A549 (cell line): ENCODE measurements at regions not wholly inside any gene's neighbourhood (a gene's known extent, or its start where the extent isn't known, plus 50 kb on each side); places are given as distances from the start of the nearest gene placed in this dataset.
A peak's percentile ranks its signal among the peaks of the same experiment; 100 is the strongest.
"Not testable (repeated sequence)": the region's sequence is repeated elsewhere in the genome, so short reads cannot be mapped to it uniquely, and the experiment has no call there.

Experiments
- ATAC-seq, 2 experiments: fragments of 200-7000 bp in 1 of 2; fragments of >200 bp in 1 of 2; cut with Nextera tagmentation in 1 of 2; cut with Tn5 transposase in 1 of 2; 3 replicates each; pipeline versions ENCODE4 v1.8.0 to v1.9.1; 2018 to 2020; ENCODE audit warnings: mild to moderate bottlenecking in 1 of 2, moderate library complexity in 1 of 2
- CTCF ChIA-PET: fragments of 300-600 bp; sonication (Branson Sonifier 250); formaldehyde crosslinking; extraction: SDS; loops from one replicate; lab custom pipeline; 2021; ENCODE audit warnings: antibody characterized with exemption, inconsistent platforms; lab: Yijun Ruan, JAX
- POLR2A ChIA-PET: fragments of 350-600 bp; formaldehyde crosslinking; extraction: SDS; loops from one replicate; lab custom pipeline; 2021; ENCODE audit warnings: antibody characterized with exemption, inconsistent platforms; lab: Yijun Ruan, JAX
- DNase-seq, 2 experiments: peaks; one replicate each; pipeline versions ENCODE4 v3.0.0 to v3.0.0-alpha.2; 2011 to 2016; ENCODE audit warnings: low read depth in 1 of 2, low spot score in 1 of 2
- FAIRE-seq: peaks from 2 replicates; lab custom pipeline; 2011; peaks lifted over from hg19 to GRCh38; lab: Jason Lieb, UNC
- H3K27ac ChIP-seq, 2 experiments: fragments of >200 bp; sonication (Bioruptor Twin); formaldehyde crosslinking; 3 replicates each; pipeline ENCODE4 v1.5.1; 2016 to 2017
- H3K4me1 ChIP-seq: fragments of >200 bp; sonication (Bioruptor Twin); formaldehyde crosslinking; 3 replicates; pipeline ENCODE4 v1.6.1; 2016
- H3K4me2 ChIP-seq: fragments of >200 bp; sonication (Bioruptor Twin); formaldehyde crosslinking; 3 replicates; pipeline ENCODE4 v1.6.1; 2016
- H3K4me3 ChIP-seq: fragments of >200 bp; sonication (Bioruptor Twin); formaldehyde crosslinking; 3 replicates; pipeline ENCODE4 v1.5.1; 2016
- H3K9me3 ChIP-seq: fragments of >200 bp; sonication (Bioruptor Twin); formaldehyde crosslinking; 3 replicates; pipeline ENCODE4 v1.6.1; 2016
- CBX2 ChIP-seq: fragments of 200-600 bp; sonication (generic); IDR thresholded peaks from 2 replicates; pipeline ENCODE4 v1.6.1; 2016; ENCODE audit warnings: low read depth, mild to moderate bottlenecking, borderline replicate concordance
- CEBPB ChIP-seq, 2 experiments: fragments of >200 bp in 1 of 2; sonication (Bioruptor Twin) in 1 of 2; formaldehyde crosslinking in 1 of 2; IDR thresholded peaks; 2 replicates each; pipeline ENCODE4 v1.6.1; 2012 to 2016
- CHD2 ChIP-seq: fragments of 150-350 bp; IDR thresholded peaks from 2 replicates; pipeline ENCODE4 v1.6.1; 2014; ENCODE audit warnings: low read length; ENCODE audit not compliant: partially characterized antibody
- CHD4 ChIP-seq: fragments of 200-600 bp; sonication (generic); IDR thresholded peaks from 2 replicates; pipeline ENCODE4 v1.6.1; 2016; ENCODE audit warnings: antibody characterized with exemption, mild to moderate bottlenecking, borderline replicate concordance
- EHF ChIP-seq: fragments of 250-450 bp; sonication (Bioruptor Pico); IDR thresholded peaks from 2 replicates; pipeline ENCODE4 v1.5.0; 2020; ENCODE audit warnings: mild to moderate bottlenecking
- EHMT2 ChIP-seq: fragments of 200-600 bp; sonication (generic); IDR thresholded peaks from 2 replicates; pipeline ENCODE4 v1.6.1; 2016; ENCODE audit warnings: antibody characterized with exemption, low read depth, mild to moderate bottlenecking, moderate library complexity
- HEYL ChIP-seq: fragments of 250-450 bp; sonication (Bioruptor Pico); IDR thresholded peaks from 2 replicates; pipeline ENCODE4 v1.8.0; 2021; ENCODE audit warnings: mild to moderate bottlenecking, moderate library complexity
- HOXB5 ChIP-seq: fragments of 250-450 bp; sonication (Bioruptor Pico); IDR thresholded peaks from 2 replicates; pipeline ENCODE4 v1.5.0; 2020; ENCODE audit warnings: mild to moderate bottlenecking, moderate library complexity
- KDM1A ChIP-seq: fragments of 200-600 bp; sonication (generic); IDR thresholded peaks from 2 replicates; pipeline ENCODE4 v1.6.1; 2016; ENCODE audit warnings: low read depth, mild to moderate bottlenecking
- MAFK ChIP-seq: fragments of 450-650 bp; IDR thresholded peaks from 2 replicates; pipeline ENCODE4 v1.6.1; 2014; ENCODE audit not compliant: partially characterized antibody
- MAZ ChIP-seq: fragments of 150-350 bp; IDR thresholded peaks from 2 replicates; pipeline ENCODE4 v1.6.1; 2014; ENCODE audit warnings: antibody characterized with exemption, low read depth, low read length, borderline replicate concordance
- MYC ChIP-seq: IDR thresholded peaks from 2 replicates; pipeline ENCODE4 v1.6.1; 2012; ENCODE audit warnings: mild to moderate bottlenecking, inconsistent platforms, low read length, improper control_type of control experiment, borderline replicate concordance
- PHF8 ChIP-seq: fragments of 200-600 bp; sonication (generic); IDR thresholded peaks from 2 replicates; pipeline ENCODE4 v1.6.1; 2016; ENCODE audit warnings: low read depth, mild to moderate bottlenecking, antibody characterized with exemption, moderate library complexity, borderline replicate concordance
- POLR2A ChIP-seq: IDR thresholded peaks from 2 replicates; pipeline ENCODE4 v1.6.1; 2012; ENCODE audit warnings: mild to moderate bottlenecking, low read length
- POLR2AphosphoS2 ChIP-seq: conservative IDR thresholded peaks from 2 replicates; pipeline ENCODE4 v1.6.1; 2012; ENCODE audit warnings: low read length, improper control_type of control experiment, inconsistent platforms
- RFX5 ChIP-seq: fragments of 450-650 bp; IDR thresholded peaks from 2 replicates; pipeline ENCODE4 v1.7.1; 2014; ENCODE audit warnings: antibody characterized with exemption, mild to moderate bottlenecking, moderate library complexity
- ZC3H11A ChIP-seq: fragments of 450-650 bp; IDR thresholded peaks from 2 replicates; pipeline ENCODE4 v1.6.1; 2014; ENCODE audit warnings: antibody characterized with exemption, mild to moderate bottlenecking
- ZNF302 ChIP-seq: fragments of 250-450 bp; sonication (Bioruptor Pico); IDR thresholded peaks from 2 replicates; pipeline ENCODE4 v1.9.0; 2021; ENCODE audit warnings: inconsistent platforms, mild to moderate bottlenecking, moderate library complexity
- WGBS: methylation state at CpG from one replicate; pipeline ENCODE4 v1.1.6; 2017; ENCODE audit errors: missing lambda C conversion rate; 5-methylcytosine and 5-hydroxymethylcytosine counted together
- TF ChIP-seq, protein P1 (sequence below): fragments of 150-350 bp; IDR thresholded peaks from 2 replicates; pipeline ENCODE4 v1.6.1; 2014; ENCODE audit warnings: low read depth, mild to moderate bottlenecking, low read length
- TF ChIP-seq, protein P2 (sequence below): fragments of 250-450 bp; sonication (Bioruptor Pico); IDR thresholded peaks from 2 replicates; pipeline ENCODE4 v1.5.0; 2021; ENCODE audit warnings: mild to moderate bottlenecking, moderate library complexity, borderline replicate concordance
- TF ChIP-seq, protein P3 (sequence below): fragments of 200-600 bp; sonication (generic); IDR thresholded peaks from 2 replicates; pipeline ENCODE4 v1.6.1; 2016; ENCODE audit warnings: antibody characterized with exemption, mild to moderate bottlenecking, moderate library complexity

DNA sequence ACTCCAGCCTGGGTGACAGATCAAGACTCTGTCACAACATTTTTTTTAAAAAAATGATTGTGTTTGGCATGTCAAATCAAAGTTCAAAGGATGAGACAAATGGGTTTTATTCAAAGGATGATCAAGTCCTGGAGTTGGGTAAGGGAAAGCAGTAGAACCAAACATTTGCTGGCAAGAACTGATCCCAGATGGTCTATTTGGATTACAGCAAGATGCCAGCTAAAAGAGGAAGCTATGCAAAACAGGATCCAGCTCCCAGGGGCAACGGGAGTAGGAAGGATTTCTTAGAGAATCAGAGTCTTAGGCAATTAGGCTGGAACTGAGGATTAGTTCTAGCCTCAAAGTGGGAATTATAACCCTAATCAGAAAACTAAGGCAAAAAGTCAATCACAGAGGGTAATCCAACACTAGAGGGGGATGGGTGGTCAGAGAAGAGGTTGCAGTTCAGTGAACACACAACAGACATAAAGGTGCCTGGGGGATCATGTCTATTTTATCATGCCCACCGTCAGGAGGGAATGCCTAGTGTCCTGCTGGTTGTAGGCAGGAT is 133.0 kb upstream of the PLS3 start:
- ChIA-PET POLR2A (no interaction called here), CTCF (no interaction called here)
- no peaks in the 10 kb centered on the region for H3K4me1 ChIP-seq
- FAIRE-seq (no peak), DNase-seq (no peak), ATAC-seq (no peak)
- H3K4me2 ChIP-seq: no peak overlapping the region
- H3K9me3 ChIP-seq: no peaks in the 10 kb centered on the region
- no peak overlapping the region for H3K27ac ChIP-seq
- WGBS: 49% methylated on average over 2 of the region's 2 CpGs
- no peak for TF ChIP-seq CEBPB (IDR thresholded peaks at IDR 0.05)
- no peak overlapping the region for H3K4me3 ChIP-seq

DNA sequence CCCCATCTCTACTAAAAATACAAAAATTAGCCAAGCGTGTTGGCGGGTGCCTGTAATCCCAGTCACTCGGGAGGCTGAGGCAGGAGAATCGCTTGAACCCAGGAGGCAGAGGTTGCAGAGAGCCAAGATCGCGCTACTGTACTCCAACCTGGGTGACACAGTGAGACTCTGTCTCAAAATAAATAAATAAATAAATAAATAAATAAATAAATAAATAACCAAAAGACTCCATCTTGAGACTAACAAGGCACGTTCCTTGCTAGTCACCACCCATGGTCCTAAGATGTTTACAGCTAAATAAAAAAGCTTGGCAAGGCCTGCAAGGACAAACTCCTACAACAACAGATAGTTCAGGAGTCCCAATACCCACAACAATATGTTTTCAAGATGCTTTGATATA is 126.1 kb upstream of the PLS3 start:
- DNase-seq, ATAC-seq, POLR2A ChIA-PET, H3K27ac ChIP-seq, H3K9me3 ChIP-seq, CTCF ChIA-PET, FAIRE-seq, H3K4me2 ChIP-seq, H3K4me3 ChIP-seq, H3K4me1 ChIP-seq: not testable (repeated sequence)
- TF ChIP-seq ZC3H11A: peak; percentile 57
- WGBS: 73% methylated on average over 1 of the region's 7 CpGs

DNA sequence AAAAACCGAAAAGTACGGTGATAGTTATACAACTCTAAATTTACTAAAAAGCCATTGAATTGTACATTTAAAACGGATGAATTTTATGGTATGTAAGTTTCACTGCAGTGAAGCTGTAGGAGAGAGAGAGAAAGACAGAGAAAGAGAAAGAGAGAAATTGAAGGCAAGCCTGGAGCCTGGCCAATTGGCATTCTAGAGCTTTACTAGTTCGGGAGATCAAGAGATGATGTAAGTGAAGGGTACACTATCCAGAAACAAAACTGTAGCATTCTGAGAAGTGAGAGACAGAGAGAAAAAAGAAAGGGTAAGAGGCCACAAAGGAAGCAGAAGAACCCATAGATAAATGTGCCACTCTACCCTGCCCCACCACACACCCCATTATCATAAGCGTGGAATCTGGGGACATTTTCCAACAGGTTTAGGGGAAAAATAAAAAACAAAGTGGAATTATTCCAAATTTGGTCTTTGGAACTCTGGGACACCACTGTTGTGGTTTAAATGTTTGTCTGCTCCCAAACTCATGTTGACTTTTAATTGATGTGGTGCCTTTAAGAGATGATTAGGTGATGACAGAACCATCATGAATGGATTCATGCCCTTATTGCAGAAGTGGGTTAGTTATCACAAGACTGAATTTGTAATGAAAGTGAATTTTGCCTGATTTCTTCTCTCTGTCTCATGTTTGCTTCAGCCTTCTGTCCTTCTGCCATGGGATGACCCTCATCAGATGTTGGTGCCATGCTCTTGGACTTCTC is 123.0 kb upstream of the PLS3 start:
- TF ChIP-seq CBX2 (no peak), ZNF302 (CRISPR knock-in tag) (no peak), MAZ (no peak), PHF8 (no peak), POLR2A (no peak), POLR2AphosphoS2 (no peak), MYC (no peak), HEYL (CRISPR knock-in tag) (no peak), EHF (no peak), CHD4 (no peak), EHMT2 (no peak), CHD2 (no peak), RFX5 (no peak), HOXB5 (CRISPR knock-in tag) (no peak), MAFK (no peak), KDM1A (no peak)
- TF ChIP-seq, protein P1, sequence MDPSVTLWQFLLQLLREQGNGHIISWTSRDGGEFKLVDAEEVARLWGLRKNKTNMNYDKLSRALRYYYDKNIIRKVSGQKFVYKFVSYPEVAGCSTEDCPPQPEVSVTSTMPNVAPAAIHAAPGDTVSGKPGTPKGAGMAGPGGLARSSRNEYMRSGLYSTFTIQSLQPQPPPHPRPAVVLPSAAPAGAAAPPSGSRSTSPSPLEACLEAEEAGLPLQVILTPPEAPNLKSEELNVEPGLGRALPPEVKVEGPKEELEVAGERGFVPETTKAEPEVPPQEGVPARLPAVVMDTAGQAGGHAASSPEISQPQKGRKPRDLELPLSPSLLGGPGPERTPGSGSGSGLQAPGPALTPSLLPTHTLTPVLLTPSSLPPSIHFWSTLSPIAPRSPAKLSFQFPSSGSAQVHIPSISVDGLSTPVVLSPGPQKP: no peak
- TF ChIP-seq, protein P2, sequence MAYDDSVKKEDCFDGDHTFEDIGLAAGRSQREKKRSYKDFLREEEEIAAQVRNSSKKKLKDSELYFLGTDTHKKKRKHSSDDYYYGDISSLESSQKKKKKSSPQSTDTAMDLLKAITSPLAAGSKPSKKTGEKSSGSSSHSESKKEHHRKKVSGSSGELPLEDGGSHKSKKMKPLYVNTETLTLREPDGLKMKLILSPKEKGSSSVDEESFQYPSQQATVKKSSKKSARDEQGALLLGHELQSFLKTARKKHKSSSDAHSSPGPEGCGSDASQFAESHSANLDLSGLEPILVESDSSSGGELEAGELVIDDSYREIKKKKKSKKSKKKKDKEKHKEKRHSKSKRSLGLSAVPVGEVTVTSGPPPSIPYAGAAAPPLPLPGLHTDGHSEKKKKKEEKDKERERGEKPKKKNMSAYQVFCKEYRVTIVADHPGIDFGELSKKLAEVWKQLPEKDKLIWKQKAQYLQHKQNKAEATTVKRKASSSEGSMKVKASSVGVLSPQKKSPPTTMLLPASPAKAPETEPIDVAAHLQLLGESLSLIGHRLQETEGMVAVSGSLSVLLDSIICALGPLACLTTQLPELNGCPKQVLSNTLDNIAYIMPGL (CRISPR knock-in tag): no peak
- TF ChIP-seq, protein P3, sequence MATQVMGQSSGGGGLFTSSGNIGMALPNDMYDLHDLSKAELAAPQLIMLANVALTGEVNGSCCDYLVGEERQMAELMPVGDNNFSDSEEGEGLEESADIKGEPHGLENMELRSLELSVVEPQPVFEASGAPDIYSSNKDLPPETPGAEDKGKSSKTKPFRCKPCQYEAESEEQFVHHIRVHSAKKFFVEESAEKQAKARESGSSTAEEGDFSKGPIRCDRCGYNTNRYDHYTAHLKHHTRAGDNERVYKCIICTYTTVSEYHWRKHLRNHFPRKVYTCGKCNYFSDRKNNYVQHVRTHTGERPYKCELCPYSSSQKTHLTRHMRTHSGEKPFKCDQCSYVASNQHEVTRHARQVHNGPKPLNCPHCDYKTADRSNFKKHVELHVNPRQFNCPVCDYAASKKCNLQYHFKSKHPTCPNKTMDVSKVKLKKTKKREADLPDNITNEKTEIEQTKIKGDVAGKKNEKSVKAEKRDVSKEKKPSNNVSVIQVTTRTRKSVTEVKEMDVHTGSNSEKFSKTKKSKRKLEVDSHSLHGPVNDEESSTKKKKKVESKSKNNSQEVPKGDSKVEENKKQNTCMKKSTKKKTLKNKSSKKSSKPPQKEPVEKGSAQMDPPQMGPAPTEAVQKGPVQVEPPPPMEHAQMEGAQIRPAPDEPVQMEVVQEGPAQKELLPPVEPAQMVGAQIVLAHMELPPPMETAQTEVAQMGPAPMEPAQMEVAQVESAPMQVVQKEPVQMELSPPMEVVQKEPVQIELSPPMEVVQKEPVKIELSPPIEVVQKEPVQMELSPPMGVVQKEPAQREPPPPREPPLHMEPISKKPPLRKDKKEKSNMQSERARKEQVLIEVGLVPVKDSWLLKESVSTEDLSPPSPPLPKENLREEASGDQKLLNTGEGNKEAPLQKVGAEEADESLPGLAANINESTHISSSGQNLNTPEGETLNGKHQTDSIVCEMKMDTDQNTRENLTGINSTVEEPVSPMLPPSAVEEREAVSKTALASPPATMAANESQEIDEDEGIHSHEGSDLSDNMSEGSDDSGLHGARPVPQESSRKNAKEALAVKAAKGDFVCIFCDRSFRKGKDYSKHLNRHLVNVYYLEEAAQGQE: no peak
- TF ChIP-seq, all 56 proteins: peak for 0
- CTCF ChIA-PET: no interaction called here
- DNase-seq (no peak), ATAC-seq (no peak), FAIRE-seq (peak; percentile 70)
- H3K27ac ChIP-seq: no peak overlapping the region
- POLR2A ChIA-PET: no interaction called here
- no peaks in the 10 kb centered on the region for H3K9me3 ChIP-seq
- H3K4me3 ChIP-seq: no peak overlapping the region
- 82% methylated on average over 5 of the region's 5 CpGs for WGBS
- no peak overlapping the region for H3K4me2 ChIP-seq
- no peaks in the 10 kb centered on the region for H3K4me1 ChIP-seq
